GM23338 (cell line): ENCODE measurements at regions not wholly inside any gene's neighbourhood (a gene's known extent, or its start where the extent isn't known, plus 50 kb on each side); places are given as distances from the start of the nearest gene placed in this dataset.

ENCODE experiments used
- EZH2 ChIP-seq: fragments of 200-600 bp; sonication (generic); IDR thresholded peaks from one replicate; pipeline ENCODE4 v1.8.0; 2017; ENCODE audit warnings: antibody characterized with exemption, mild to moderate bottlenecking, low read depth; ENCODE audit not compliant: unreplicated experiment
- EZH2phosphoT487 ChIP-seq: fragments of 200-600 bp; sonication (generic); IDR thresholded peaks from one replicate; pipeline ENCODE4 v1.8.1; 2018; ENCODE audit warnings: antibody characterized with exemption; ENCODE audit not compliant: unreplicated experiment
- JUNB ChIP-seq: IDR thresholded peaks from one replicate; pipeline ENCODE4 v1.6.1; 2016; ENCODE audit warnings: antibody characterized with exemption; ENCODE audit not compliant: unreplicated experiment
- NANOG ChIP-seq: IDR thresholded peaks from 2 replicates; pipeline ENCODE4 v1.6.1; 2016; ENCODE audit warnings: antibody characterized with exemption, borderline replicate concordance
- POLR2AphosphoS5 ChIP-seq: IDR thresholded peaks from 2 replicates; pipeline ENCODE4 v1.6.1; 2016; ENCODE audit warnings: antibody characterized with exemption, low read depth
- STAT1 ChIP-seq: IDR thresholded peaks from one replicate; pipeline ENCODE4 v1.6.1; 2016; ENCODE audit warnings: antibody characterized with exemption; ENCODE audit not compliant: unreplicated experiment
- ZNF331 ChIP-seq: fragments of 250-450 bp; sonication (Bioruptor Pico); IDR thresholded peaks from 2 replicates; pipeline ENCODE4 v1.5.0; 2020; ENCODE audit warnings: low read depth, mild to moderate bottlenecking, moderate library complexity
- TF ChIP-seq, protein P1 (sequence below), 2 experiments: fragments of 200-600 bp in 1 of 2; sonication (generic) in 1 of 2; conservative IDR thresholded peaks; 2 replicates each; pipeline versions ENCODE4 v1.5.1 to v1.6.1; 2016 to 2017; ENCODE audit warnings: antibody characterized with exemption in 2 of 2, low read depth in 2 of 2, mild to moderate bottlenecking in 2 of 2, moderate library complexity in 1 of 2
- TF ChIP-seq, protein P2 (sequence below): IDR thresholded peaks from one replicate; pipeline ENCODE4 v1.6.1; 2018; ENCODE audit warnings: antibody characterized with exemption; ENCODE audit not compliant: unreplicated experiment

DNA sequence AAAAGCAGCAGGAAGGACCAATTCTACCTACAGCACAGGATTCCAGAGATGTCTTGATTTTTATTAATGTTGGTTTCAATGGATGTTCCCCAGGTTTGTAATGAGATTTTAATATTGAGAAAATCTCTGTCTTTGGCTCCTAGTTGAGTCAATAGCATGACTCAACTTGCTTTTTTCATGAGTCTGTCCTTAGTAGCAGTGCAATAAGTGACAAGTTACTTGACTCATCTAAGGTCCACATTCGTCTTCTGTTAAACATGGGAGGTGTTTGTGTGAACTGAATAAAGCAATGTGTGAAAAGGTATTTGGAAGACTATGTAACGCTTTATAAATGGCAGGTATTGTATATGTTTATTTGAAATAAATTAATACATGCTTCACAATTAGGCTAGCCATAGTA, 645.0 kb upstream of the PTBP2 start:
- TF ChIP-seq, protein P1, sequence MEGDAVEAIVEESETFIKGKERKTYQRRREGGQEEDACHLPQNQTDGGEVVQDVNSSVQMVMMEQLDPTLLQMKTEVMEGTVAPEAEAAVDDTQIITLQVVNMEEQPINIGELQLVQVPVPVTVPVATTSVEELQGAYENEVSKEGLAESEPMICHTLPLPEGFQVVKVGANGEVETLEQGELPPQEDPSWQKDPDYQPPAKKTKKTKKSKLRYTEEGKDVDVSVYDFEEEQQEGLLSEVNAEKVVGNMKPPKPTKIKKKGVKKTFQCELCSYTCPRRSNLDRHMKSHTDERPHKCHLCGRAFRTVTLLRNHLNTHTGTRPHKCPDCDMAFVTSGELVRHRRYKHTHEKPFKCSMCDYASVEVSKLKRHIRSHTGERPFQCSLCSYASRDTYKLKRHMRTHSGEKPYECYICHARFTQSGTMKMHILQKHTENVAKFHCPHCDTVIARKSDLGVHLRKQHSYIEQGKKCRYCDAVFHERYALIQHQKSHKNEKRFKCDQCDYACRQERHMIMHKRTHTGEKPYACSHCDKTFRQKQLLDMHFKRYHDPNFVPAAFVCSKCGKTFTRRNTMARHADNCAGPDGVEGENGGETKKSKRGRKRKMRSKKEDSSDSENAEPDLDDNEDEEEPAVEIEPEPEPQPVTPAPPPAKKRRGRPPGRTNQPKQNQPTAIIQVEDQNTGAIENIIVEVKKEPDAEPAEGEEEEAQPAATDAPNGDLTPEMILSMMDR (conservative IDR thresholded peaks at IDR 0.05; ENCODE audit: low read depth in 2 of 2) = no peak
- TF ChIP-seq, protein P2, sequence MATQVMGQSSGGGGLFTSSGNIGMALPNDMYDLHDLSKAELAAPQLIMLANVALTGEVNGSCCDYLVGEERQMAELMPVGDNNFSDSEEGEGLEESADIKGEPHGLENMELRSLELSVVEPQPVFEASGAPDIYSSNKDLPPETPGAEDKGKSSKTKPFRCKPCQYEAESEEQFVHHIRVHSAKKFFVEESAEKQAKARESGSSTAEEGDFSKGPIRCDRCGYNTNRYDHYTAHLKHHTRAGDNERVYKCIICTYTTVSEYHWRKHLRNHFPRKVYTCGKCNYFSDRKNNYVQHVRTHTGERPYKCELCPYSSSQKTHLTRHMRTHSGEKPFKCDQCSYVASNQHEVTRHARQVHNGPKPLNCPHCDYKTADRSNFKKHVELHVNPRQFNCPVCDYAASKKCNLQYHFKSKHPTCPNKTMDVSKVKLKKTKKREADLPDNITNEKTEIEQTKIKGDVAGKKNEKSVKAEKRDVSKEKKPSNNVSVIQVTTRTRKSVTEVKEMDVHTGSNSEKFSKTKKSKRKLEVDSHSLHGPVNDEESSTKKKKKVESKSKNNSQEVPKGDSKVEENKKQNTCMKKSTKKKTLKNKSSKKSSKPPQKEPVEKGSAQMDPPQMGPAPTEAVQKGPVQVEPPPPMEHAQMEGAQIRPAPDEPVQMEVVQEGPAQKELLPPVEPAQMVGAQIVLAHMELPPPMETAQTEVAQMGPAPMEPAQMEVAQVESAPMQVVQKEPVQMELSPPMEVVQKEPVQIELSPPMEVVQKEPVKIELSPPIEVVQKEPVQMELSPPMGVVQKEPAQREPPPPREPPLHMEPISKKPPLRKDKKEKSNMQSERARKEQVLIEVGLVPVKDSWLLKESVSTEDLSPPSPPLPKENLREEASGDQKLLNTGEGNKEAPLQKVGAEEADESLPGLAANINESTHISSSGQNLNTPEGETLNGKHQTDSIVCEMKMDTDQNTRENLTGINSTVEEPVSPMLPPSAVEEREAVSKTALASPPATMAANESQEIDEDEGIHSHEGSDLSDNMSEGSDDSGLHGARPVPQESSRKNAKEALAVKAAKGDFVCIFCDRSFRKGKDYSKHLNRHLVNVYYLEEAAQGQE = no peak
- TF ChIP-seq ZNF331 (no peak), POLR2AphosphoS5 (no peak), EZH2 (no peak), EZH2phosphoT487 (no peak), NANOG (no peak), JUNB (no peak), STAT1 (no peak)
